GM19395 (cell line): ENCODE measurements at regions not wholly inside any gene's neighbourhood (a gene's known extent, or its start where the extent isn't known, plus 50 kb on each side); places are given as distances from the start of the nearest gene placed in this dataset.
"Not testable (repeated sequence)": the region's sequence is repeated elsewhere in the genome, so short reads cannot be mapped to it uniquely, and the experiment has no call there.

Experiments
- ATAC-seq: cut with Tn5 transposase; IDR thresholded peaks from one replicate; pipeline ENCODE4 v1.9.1; 2021; ENCODE audit warnings: mild to moderate bottlenecking, moderate library complexity; ENCODE audit not compliant: unreplicated experiment

- no peak for ATAC-seq
These were observed 383.6 kb downstream of the SLITRK1 start for GRCh38 chr13:83498481-83499190.

- ATAC-seq = no peak
These were observed 384.2 kb downstream of the SLITRK1 start for GRCh38 chr13:83498045-83498444.

- no peak for ATAC-seq
These were observed 385.8 kb downstream of the SLITRK1 start for GRCh38 chr13:83496501-83496900.

- ATAC-seq = no peak
These were observed 397.2 kb downstream of the SLITRK1 start for GRCh38 chr13:83485101-83485500.

- no peak for ATAC-seq
These were observed 411.3 kb downstream of the SLITRK1 start for GRCh38 chr13:83471011-83471410.

GRCh38 chr13:83470133-83470797, 412.0 kb downstream of the SLITRK1 start:
- no peak for ATAC-seq

GRCh38 chr13:83453723-83454122, 428.6 kb downstream of the SLITRK1 start:
- ATAC-seq = no peak

GRCh38 chr13:83453300-83453699, 429.0 kb downstream of the SLITRK1 start:
- ATAC-seq = no peak

- no peak for ATAC-seq
These were observed 429.9 kb downstream of the SLITRK1 start for GRCh38 chr13:83452292-83452950.

- ATAC-seq = no peak
These were observed 431.7 kb downstream of the SLITRK1 start for GRCh38 chr13:83450591-83450990.

GRCh38 chr13:83449668-83450395, 432.4 kb downstream of the SLITRK1 start:
- ATAC-seq = no peak

- ATAC-seq = no peak
These were observed 441.8 kb downstream of the SLITRK1 start for GRCh38 chr13:83440465-83440864.

- ATAC-seq = not testable (repeated sequence)
These were observed 442.8 kb downstream of the SLITRK1 start for GRCh38 chr13:83439464-83439863.

GRCh38 chr13:83423861-83424260, 458.4 kb downstream of the SLITRK1 start:
- ATAC-seq = no peak

GRCh38 chr13:83423381-83423780, 458.9 kb downstream of the SLITRK1 start:
- ATAC-seq = no peak

GRCh38 chr13:83414393-83414792, 467.9 kb downstream of the SLITRK1 start:
- ATAC-seq = no peak

GRCh38 chr13:83386609-83387008, 495.7 kb downstream of the SLITRK1 start:
- no peak for ATAC-seq

GRCh38 chr13:83378908-83379307, 503.4 kb downstream of the SLITRK1 start:
- no peak for ATAC-seq

- ATAC-seq = no peak
These were observed 504.8 kb downstream of the SLITRK1 start for GRCh38 chr13:83377491-83377890.

- no peak for ATAC-seq
These were observed 509.5 kb downstream of the SLITRK1 start for GRCh38 chr13:83372786-83373185.

GRCh38 chr13:83365723-83366122, 516.6 kb downstream of the SLITRK1 start:
- no peak for ATAC-seq
